HG02938 (cell line): ENCODE measurements at regions not wholly inside any gene's neighbourhood (a gene's known extent, or its start where the extent isn't known, plus 50 kb on each side); places are given as distances from the start of the nearest gene placed in this dataset.
"Not testable (repeated sequence)": the region's sequence is repeated elsewhere in the genome, so short reads cannot be mapped to it uniquely, and the experiment has no call there.

Experiments
- ATAC-seq: cut with Tn5 transposase; IDR thresholded peaks from one replicate; pipeline ENCODE4 v1.9.1; 2021; ENCODE audit warnings: mild to moderate bottlenecking, moderate library complexity; ENCODE audit not compliant: unreplicated experiment

DNA sequence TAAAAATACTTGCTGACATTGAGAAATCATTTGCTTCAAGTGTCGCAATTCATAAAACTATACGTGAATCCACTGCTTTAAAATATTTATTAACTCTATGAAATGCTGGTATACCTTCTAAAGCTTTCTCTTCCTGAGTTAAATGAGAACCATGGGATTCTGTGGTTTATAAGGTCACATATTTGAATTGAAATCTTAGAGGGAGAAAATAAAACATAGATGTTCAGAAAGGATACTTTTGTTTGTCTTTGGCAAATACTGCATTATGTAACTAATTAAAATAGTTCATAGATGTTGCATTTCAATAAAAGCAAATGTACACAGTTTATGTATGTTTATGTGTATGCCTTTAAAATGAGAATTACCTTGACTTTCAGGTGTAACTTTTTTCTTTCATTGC, 250.1 kb downstream of the FAM170A start:
- no peak for ATAC-seq

DNA sequence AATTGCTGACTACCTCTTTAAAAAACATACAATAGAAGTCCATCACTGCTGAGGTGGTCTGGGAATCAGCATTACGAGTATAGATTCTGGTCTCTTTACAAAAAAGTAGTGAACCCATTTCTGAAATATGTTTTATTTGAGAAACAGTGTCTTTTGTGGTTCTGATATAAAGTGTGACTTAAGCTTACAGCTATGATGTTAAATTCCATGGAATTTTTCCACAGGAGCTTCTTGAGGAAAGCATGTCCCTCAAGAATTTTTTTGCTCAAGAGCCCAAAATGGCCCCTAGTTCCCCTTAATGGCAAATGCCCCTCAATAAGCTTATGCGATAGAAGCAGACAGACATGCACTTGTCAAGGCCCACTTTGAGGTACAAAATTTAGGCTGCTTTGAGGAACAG, 265.7 kb downstream of the FAM170A start:
- ATAC-seq: no peak

DNA sequence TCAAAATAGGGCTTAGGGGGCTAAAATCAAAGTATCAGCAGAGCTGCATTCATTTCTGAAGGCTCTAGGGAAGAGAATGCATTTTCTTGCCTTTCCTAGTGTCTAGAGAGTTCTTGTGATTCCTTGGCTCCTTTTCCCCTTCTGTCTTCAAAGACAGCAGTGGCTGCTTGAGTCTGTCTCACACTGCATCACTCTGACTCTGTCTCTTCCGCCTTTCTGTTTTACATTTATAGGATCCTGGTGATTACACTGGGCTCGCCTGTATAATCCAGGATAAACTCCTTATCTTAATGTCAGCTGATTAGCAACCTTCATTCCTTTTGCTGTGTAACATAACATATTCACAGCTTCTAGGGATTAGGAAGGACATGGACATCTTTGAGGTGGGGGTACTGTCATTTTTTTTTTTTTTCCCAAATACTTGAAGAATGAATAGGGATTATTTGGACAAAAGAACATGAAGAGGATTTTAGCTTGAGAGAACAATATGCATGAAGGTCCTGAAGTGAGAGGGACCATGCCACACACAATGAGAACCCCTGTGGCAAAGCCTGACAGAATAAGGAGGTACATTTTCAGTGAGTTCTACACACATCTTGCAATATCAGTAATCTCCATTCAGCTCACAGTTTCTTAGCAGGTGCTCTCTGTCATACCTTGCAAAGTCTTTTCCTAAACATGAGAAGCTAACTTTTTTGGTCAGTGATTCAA, 267.6 kb downstream of the FAM170A start:
- no peak for ATAC-seq

DNA sequence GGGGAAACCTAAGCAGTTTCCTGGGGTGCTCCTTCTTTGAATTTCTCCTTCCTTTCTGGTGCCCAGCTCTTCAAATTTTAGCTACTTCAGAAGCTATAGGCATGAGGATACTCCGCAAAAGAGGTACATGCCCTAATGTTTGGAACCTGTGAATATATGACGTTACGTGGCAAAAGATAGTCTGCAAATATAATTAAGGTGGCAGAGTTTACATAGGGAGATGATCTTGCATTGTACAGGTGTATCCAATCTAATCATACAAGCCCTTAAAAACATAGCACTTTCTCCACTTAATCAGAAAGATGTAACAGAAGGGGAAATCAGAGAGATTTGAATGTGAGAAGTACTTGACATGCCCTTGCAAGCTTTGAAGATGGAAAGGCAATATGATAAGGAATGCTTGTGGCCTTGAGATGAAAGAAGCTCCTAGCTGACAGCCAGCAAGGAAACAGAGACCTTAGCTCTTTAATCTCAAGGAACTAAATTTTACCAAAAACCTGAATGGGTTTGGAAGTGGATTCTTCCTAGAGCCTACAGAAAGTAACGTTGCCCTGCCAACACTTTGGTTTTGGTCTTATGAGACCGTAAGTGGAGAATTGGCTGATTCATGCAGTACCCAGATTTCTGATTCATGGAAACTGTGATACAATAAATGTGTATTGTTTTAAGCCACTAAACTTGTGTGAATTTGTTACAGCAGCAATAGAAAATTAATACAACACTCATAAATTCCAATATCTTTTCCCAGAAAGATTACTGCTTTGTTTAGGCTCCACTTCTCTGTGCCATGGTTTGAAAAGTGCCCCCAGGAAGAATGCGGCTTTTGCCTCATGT, 268.4 kb downstream of the FAM170A start:
- ATAC-seq: no peak

DNA sequence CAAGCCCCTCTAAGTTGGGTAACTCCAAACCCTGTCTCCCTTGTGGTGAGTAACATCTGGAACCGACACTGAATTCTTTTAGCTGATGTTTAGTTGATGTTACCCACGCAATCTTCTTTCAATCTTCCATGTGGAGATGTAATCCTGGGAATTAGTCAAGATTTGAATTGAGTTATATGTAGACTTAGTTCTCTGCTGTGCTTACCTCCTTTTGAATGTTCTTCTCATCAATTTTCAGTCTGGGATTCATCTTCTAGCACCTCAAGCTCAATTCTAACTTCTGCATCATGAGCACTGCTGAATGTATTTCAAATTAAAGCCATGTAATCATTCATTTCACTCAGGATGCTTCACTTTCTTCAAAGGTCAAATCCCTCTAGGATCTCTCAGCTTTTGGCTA, 270.6 kb downstream of the FAM170A start:
- ATAC-seq: no peak

DNA sequence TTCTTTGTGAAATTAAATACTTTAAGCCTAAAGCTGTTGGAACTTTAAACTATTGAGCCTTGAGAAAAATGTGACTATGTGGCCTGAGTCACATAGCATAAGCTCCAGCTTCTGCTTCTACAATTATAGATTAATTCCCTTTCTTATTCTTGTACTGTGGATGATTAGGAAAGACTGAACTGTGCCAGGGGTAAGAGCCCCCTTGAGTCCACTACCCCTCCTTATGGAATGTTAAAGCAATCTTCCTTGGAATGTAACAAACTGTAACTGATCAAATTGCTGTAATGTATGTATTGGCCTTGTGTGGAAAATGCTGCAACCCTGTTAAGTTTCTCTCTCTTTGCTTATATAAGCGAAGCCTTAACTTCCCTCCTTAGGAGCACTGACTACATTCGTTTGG, 273.2 kb downstream of the FAM170A start:
- ATAC-seq: no peak

DNA sequence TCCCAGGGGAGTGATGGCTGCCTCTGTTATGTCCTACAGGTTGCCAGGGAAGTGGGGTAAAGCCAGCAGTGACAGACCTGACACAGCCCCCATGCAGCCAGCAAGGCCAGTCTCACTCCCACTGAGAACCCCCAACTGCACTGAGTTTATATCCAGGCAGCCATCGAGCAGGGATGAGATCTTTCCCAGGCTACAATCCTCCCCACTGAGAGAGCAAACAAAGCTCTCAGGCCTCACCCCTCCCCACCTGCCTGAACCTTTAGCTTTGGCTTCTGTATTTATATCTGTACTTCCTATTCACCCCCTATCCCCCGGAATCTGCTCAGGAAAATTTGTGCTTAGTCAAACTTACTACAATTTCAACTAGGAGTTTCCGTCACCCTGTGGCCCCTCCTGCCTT, 284.1 kb downstream of the FAM170A start:
- no peak for ATAC-seq

DNA sequence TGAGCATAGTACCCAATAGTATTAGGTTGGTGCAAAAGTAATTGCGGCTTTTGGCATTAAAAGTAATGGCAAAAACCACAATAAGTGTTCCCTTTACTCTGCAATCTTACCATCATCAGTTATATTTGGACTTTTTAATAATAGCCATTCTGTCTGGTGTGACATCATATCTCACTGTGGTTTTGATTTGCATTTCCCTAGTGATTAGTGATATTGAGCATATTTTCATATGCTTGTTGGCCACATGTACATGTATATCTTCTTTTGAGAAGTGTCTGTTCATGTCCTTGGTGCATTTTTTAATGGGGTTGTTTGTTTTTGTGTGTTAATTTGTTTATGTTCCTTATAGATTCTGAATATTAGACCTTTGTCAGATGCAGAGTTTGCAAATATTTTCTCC, 289.9 kb downstream of the FAM170A start:
- no peak for ATAC-seq

DNA sequence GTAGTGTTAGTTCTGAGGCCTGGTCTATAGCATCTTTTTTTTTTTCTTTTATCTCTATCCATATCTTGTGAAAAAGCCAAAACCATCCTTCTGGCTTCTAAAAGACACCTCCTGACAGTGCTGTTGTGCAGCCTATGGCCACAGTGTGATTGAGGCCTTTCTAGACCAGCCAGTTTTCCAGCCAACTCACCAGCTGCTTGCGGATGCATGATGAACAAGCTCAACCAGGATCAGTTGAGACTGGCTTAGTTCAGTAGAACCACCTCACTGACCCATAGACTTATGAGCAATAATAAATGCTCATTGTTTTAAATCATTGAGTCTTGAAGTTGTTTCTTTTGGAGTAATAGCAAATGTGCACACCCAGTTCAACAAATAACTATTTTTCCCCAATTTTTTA, 296.9 kb downstream of the FAM170A start:
- no peak for ATAC-seq

DNA sequence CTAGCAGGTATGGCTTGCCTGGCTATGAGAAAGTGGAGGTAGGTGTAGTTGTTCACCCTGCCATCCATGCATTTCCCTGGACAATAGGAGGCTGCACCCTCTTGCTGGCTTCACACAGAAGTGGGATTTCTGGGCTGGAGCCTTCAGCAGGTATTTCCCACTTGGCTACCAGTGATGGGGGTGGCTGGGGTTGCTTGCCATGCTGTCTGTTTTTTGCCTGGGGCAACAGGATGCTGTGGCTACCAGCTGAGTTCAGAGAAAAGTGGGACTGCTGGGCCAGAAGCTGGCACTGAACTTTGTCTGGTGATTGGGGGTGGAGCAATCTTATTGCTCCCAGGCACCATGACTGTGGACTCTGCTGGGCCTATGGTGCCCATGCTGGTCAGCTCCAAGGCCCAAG, 299.6 kb downstream of the FAM170A start:
- no peak for ATAC-seq

DNA sequence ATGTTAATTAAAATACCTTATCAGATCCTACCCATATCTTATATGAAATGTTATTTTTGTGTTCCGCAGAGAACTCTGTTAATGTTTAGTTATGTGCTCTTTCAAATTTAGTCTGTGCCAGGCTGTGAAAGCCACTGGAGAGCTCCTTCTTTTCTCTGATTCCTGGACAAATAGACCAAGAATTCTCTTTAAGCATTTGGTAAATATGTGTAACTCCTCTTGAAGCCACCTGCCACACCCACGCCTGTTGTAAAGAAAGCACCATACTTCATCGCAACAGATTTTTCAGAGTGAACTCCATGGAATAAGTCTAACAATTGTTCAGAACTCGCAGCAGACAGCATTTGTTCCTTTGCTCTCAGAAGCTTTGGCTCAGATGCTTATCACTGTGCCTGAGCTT, 301.1 kb downstream of the FAM170A start:
- no peak for ATAC-seq

DNA sequence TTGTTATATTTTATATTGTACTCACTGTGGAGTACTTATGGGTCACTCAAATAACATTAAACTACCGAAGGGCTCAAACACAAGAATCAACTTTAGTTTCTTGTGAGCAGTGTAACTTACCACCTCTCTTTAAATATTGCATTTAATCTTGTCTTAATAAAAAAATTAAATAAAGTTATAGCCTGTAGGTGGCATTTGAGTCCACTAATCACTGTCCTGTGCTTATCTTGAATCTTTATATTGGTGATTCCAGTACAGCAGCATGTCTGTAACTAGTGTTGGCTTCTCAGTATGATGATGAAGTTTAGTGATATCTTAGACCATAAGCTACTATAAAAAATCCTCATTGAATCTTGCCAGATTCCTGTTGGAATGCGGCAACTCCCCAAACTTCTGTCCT, 313.8 kb downstream of the FAM170A start:
- ATAC-seq: no peak

DNA sequence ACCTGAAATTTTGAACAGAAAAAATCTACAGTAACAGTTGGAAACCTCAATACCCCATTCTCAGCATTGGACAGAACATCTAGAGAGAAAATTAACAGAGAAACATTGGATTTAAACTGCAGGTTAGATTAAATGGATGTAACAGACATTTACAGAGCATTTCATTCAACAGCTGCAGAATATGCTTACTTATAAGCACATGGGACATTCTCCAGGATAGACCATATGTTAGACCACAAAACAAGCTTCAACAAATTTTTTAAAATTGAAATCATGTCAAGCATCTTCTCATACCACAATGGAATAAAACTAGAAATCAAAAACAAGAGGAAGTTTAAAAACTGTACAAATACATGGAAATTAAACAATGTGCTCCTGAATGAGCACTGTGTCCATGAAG, 316.3 kb downstream of the FAM170A start:
- ATAC-seq: no peak

DNA sequence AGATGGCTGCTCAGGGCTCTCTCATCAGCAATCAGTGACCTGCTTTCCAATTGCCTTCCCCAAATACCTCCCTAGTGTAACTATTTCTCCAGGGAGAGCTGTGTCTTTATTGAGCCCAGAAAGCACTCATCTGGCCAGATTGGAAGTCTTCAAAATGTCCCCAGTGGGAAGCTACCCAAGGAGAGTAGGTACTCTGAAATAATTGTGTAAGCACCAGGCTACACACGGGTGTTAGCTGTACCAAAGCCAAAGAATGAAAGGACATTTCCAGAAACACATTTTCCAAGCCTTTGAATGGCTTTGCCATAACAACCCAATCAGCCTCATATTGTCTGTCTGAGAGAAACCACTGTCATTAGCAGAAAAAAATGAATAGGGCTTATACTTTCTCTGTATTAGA, 318.8 kb downstream of the FAM170A start:
- ATAC-seq: no peak

DNA sequence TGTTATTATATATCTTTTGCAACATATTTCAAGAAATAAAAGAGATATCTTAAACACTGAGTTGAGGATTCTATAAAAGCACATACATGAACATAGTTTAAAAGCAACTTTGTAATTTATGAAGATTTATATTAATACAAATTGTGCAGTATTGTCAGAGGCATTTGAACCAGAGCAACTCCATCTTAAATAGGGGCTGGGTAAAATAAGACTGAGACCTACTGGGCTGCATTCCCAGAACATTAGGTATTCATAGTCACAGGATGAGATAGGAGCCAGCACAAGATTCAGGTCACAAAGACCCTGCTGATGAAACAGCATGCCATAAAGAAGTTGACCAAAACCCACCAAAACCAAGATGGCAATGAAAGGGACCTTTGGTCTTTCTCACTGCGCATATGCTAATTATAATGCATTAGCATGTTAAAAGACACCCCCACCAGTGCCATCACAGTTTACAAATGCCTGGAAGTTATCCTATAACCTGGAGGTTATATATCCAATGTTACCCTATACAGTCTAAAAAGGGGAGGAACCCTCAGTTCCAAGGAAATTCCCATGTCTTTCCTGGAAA, 320.2 kb downstream of the FAM170A start:
- no peak for ATAC-seq

DNA sequence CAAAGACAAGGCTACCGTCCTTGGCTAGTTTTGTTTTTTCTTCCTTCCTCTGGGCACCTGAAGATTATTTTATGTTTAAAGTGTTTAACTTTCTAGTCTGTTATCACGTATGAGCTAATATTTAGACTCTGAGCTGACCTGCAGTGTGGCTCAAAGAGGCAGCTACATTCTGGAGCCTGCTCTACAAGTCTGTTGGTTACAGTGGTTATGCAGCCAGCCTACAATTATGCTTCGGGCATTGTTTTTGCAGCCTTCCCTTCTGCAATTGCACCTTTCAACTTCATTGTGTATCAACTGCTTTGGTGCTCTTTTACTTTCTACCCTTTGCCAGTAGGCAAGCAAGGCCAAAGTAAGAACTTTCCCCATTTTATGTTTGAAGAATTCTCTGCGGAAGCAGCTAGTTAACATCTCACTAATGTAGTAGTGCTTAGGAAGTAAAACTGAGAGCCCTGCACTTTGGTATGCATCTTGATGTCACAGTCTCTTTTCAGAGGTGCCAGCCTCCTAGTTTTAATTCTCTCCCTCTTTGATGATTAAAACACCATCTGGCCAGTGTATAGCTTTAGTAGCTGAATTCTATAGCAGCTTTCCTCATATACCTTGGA, 322.1 kb downstream of the FAM170A start:
- ATAC-seq: no peak

DNA sequence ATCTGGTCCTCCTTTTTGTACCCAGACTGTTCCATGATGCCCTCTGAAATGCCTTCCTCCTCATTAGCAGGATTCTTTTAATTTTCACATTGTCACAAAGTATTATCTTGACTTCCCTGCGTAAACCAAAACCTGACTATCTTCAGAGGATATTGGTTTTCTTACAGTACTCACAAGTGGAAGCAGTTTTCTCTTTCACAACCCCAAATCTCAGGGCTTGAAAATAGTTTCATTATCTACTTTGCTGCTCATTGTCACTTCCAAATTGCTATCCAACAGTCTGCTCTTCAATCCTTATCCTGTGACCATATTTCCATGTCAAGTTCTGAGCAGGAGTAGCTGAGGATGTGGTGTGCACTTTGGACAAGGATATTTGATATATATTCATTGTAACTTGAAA, 324.1 kb downstream of the FAM170A start:
- ATAC-seq: no peak

DNA sequence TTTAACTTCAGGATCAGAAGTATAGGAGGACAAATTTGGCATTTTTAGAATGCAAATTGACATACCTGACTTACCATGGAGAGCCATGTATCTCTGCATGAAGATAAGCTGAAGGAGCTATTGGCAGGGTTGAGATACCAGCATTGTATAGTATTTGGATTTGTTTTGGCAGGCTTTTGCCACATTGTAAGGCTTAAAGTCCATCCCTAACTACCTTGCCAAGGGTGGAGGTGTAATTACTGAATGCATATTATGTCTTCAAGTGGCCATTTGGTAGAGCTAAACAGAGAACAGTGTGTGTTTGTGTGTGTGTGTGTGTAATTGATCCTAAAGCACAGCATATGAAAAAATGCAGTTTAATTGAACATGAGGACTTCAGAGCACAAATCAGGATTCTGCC, 324.7 kb downstream of the FAM170A start:
- no peak for ATAC-seq

DNA sequence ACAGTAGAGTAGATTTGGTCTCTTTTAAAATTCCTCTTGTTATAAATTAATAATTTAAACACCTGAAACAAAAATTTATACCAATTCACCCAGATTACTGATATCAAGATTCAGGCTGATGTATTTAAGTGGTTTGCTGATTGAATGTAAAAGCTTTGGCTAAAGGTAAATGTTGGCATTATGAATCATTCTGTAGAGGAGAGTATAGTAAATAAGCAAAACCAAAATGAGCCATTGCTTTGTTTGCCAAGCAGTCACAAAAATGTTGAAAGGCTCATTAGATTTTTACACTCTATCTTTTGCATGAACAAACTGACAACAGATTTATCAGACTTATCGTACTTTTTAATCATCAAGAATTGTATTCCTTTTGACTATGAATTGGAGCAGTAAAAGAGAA, 332.6 kb downstream of the FAM170A start:
- no peak for ATAC-seq

DNA sequence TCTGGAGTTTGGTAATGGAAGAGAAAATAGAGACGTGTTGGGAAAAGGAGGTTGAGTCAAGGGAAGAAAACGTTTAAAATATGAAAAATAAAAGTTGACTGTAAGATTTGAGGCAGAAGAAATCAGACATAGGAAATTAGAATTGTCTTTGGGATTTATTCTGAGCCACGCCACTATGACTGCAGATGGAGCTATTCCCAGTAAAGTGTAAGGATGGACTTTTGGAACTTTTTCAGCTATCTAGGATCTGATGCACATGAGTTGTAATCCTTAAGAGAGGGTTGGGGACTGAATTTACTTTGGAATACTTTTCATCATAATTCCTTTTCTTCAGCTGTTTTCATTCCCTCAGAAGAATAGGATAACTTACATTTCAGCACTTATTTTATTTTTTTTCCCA, 336.7 kb downstream of the FAM170A start:
- ATAC-seq: no peak

DNA sequence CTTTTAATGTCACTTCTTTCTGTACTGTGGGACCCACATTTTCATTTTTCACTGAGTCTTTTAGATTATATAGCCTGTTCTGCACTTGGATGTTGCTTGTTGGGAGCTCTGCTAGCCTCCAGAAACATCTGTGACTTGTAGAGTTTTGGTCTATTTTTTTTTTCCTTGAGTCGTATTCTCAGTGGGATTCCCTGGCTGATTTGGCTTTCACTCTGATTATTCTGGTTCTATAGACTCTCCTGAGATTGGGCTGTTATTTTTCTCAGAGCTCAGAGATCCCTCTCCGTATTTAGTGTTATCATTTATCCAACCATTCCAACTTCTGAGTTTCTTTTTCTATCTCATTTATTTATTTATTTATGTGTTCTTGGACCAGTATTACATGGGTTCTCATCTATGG, 339.3 kb downstream of the FAM170A start:
- ATAC-seq: no peak

DNA sequence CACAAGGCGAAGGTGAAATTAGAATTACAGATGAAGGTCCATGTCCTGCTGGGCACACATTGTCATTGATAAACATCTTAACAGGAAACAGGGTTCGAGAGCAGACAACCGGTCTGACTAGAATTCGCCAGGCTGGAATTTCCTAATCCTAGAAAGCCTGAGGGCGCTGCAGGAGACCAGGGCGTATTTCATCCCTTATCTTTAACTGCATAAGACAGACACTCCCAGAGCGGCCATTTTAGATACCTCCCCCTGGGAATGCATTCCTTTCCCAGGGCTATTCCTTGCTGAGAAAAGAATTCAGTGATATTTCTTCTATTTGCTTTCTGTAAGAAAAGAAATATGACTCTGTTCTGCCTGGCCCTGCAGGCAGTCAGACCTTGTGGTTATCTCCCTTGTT, 357.7 kb downstream of the FAM170A start:
- not testable (repeated sequence) for ATAC-seq
